OCI-LY3 (cell line): ENCODE measurements at regions not wholly inside any gene's neighbourhood (a gene's known extent, or its start where the extent isn't known, plus 50 kb on each side); places are given as distances from the start of the nearest gene placed in this dataset.

Experiments
- H2AFZ ChIP-seq: fragments of 200-600, 300-600 bp; shearing (Covaris generic); 2 replicates; pipeline ENCODE4 v1.6.0; 2014; ENCODE audit warnings: antibody characterized with exemption, low read depth, low read length
- H3K27ac ChIP-seq: fragments of 200-600, 300-600 bp; sonication (generic); 2 replicates; pipeline ENCODE4 v1.5.1; 2014; ENCODE audit warnings: mild to moderate bottlenecking, low read length, moderate library complexity, mixed read lengths
- H3K27me3 ChIP-seq: fragments of 200-600, 300-600 bp; sonication (generic); 2 replicates; pipeline ENCODE4 v1.6.1; 2014; ENCODE audit warnings: low read depth, low read length, mixed read lengths
- H3K36me3 ChIP-seq: fragments of 200-600, 300-600 bp; sonication (generic); replicated peaks from 2 replicates; pipeline ENCODE3; 2014; ENCODE audit warnings: low read depth, low read length, mixed read lengths
- H3K4me1 ChIP-seq: fragments of 300-600, 200-600 bp; sonication (generic); 2 replicates; pipeline ENCODE4 v1.6.1; 2014; ENCODE audit warnings: low read length, mixed read lengths
- H3K4me2 ChIP-seq: fragments of 200-600, 300-600 bp; sonication (generic); 2 replicates; pipeline ENCODE4 v1.6.1; 2014; ENCODE audit warnings: low read length, mixed read lengths
- H3K4me3 ChIP-seq: fragments of 300-600, 200-600 bp; sonication (generic); 2 replicates; pipeline ENCODE4 v1.5.1; 2014; ENCODE audit warnings: antibody characterized with exemption, mild to moderate bottlenecking, low read length, moderate library complexity
- H3K79me2 ChIP-seq: fragments of 300-600, 200-600 bp; shearing (Covaris generic); 2 replicates; pipeline ENCODE4 v1.6.1; 2014; ENCODE audit warnings: mild to moderate bottlenecking, low read length, mixed read lengths
- H3K9ac ChIP-seq: fragments of 300-600, 200-600 bp; shearing (Covaris generic); 2 replicates; pipeline ENCODE4 v1.6.0; 2014; ENCODE audit warnings: mild to moderate bottlenecking, low read length, moderate library complexity
- H3K9me3 ChIP-seq: fragments of 200-600, 300-600 bp; shearing (Covaris generic); 2 replicates; pipeline ENCODE4 v1.6.1; 2014; ENCODE audit warnings: low read length, mixed read lengths; ENCODE audit not compliant: insufficient read depth
- H4K20me1 ChIP-seq: fragments of 200-600, 300-600 bp; sonication (generic); 2 replicates; pipeline ENCODE4 v1.6.1; 2016; ENCODE audit warnings: low read length, mixed read lengths; ENCODE audit not compliant: insufficient read depth
- CTCF ChIP-seq: fragments of 200-600, 300-600 bp; sonication (generic); IDR thresholded peaks from 2 replicates; pipeline ENCODE4 v1.5.1; 2014; ENCODE audit warnings: antibody characterized with exemption, low read length, low read depth
- EZH2phosphoT487 ChIP-seq: fragments of 200-600 bp; shearing (Covaris generic); IDR thresholded peaks from 2 replicates; pipeline ENCODE4 v1.6.1; 2018; ENCODE audit warnings: antibody characterized with exemption, mixed run types, low read depth

DNA sequence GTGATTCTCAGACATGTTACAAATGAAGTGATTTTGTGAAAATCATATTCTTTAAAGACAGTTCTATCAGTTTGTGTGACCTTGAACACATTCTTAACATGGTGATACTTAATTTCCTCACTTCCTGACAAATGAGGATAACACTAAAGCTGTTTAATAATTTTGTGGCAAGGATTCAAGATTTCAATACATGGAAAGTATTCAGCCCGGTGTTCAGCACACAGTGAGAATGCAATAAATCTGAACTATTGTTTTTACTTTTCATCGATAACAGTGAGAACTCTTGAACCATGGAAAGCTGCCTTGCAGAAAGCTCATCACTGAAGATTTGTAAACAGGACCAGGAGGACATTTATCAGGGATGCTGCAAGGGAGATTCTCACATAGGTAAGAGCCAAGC is 57.1 kb upstream of the C5orf46 start:
- H3K9me3 ChIP-seq, result no peaks in the 10 kb centered on the region
- H3K4me1 ChIP-seq, result peaks cover 13% of the 10 kb centered on the region
- H3K4me2 ChIP-seq, result no peak overlapping the region
- H3K36me3 ChIP-seq, result no peaks in the 10 kb centered on the region
- no peaks in the 10 kb centered on the region for H3K27me3 ChIP-seq
- H3K79me2 ChIP-seq, result no peaks in the 10 kb centered on the region
- H4K20me1 ChIP-seq, result no peaks in the 10 kb centered on the region
- no peak overlapping the region for H3K4me3 ChIP-seq
- no peak overlapping the region for H3K9ac ChIP-seq
- TF ChIP-seq EZH2phosphoT487 (no peak), CTCF (no peak)
- H3K27ac ChIP-seq, result no peak overlapping the region
- H2AFZ ChIP-seq, result no peak overlapping the region

DNA sequence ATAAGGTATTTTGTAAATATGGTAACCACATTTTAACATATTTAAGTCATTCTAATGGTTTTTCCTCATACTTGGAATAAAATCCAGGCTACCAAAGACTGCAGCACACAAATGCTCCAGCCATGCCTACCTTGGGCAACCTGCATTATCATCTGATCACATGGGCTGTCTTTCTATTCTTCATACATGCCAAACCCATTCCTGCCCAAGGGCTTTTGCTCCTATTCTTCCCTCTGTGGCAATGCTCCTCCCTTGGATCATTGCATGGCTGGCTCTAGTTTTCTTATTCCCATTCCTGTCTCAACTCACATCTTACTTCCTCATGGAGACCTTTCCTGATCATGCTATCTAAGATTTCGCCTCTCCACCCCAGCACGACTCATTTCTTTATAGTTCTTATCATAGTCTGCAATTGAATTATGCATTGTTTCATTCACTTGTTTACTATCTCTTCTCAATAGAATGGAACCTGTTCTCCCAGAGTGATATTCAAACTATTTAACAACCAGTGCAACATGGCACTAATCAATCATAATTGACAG is 54.9 kb upstream of the C5orf46 start:
- no peaks in the 10 kb centered on the region for H3K9me3 ChIP-seq
- no peaks in the 10 kb centered on the region for H3K79me2 ChIP-seq
- H3K9ac ChIP-seq, result no peak overlapping the region
- no peak overlapping the region for H3K4me3 ChIP-seq
- H3K4me2 ChIP-seq, result no peak overlapping the region
- no peaks in the 10 kb centered on the region for H3K27me3 ChIP-seq
- H3K27ac ChIP-seq, result no peak overlapping the region
- no peaks in the 10 kb centered on the region for H3K36me3 ChIP-seq
- H2AFZ ChIP-seq, result no peak overlapping the region
- H3K4me1 ChIP-seq, result peaks cover 22% of the 10 kb centered on the region
- no peaks in the 10 kb centered on the region for H4K20me1 ChIP-seq
- no peak for TF ChIP-seq EZH2phosphoT487
- no peak for TF ChIP-seq CTCF

DNA sequence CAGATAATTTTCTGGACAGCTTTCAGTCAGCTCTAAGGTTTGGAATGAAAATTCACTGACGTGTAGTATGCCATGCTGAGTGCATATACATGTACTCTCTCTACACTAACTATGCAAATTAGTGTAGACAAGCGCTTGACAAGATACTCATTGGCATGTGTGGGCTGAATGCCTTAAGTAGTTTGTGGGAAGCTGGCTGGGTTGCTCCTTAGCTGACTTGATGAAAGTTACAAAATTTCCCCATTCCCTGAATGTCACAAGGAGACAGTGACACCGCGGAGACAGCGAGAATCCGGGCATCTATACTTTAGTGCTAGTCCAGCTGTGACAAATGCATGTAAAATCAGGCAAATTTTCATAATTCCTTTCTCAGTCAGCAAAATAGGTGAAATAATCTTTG is 51.6 kb upstream of the C5orf46 start:
- H3K9ac ChIP-seq, result no peak overlapping the region
- no peak overlapping the region for H3K27ac ChIP-seq
- H3K79me2 ChIP-seq, result no peaks in the 10 kb centered on the region
- H3K4me1 ChIP-seq, result peaks cover 21% of the 10 kb centered on the region
- H3K4me2 ChIP-seq, result no peak overlapping the region
- no peak for TF ChIP-seq CTCF
- no peak for TF ChIP-seq EZH2phosphoT487
- no peaks in the 10 kb centered on the region for H4K20me1 ChIP-seq
- H2AFZ ChIP-seq, result no peak overlapping the region
- H3K4me3 ChIP-seq, result no peak overlapping the region
- H3K9me3 ChIP-seq, result no peaks in the 10 kb centered on the region
- H3K27me3 ChIP-seq, result no peaks in the 10 kb centered on the region
- H3K36me3 ChIP-seq, result no peaks in the 10 kb centered on the region

DNA sequence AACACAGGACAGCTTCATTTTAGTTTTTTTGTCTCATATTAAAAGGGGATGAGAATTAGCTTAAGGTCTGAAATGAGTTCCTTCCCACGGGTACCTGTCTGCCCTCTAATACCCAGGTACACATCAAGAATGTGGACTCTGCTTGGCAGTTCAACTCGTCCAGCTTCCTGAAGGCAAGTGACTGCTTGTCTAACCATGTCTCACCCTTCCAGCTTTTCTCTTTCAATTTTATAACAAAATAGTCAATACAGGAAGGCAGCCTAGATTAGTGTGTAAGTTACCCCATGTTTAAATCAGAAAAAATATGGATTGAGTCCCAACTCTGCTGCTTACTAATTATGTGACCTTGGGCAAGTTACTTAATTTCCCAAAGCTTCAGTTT is 50.5 kb upstream of the C5orf46 start:
- Histone ChIP-seq H3K79me2 (no peaks in the 10 kb centered on the region), H3K27me3 (no peaks in the 10 kb centered on the region), H3K36me3 (no peaks in the 10 kb centered on the region), H3K4me1 (peaks cover 21% of the 10 kb centered on the region), H3K4me3 (no peak overlapping the region), H3K9me3 (no peaks in the 10 kb centered on the region), H2AFZ (no peak overlapping the region; the same call in 1 of the 2 replicates), H3K4me2 (no peak overlapping the region), H3K27ac (no peak overlapping the region), H4K20me1 (no peaks in the 10 kb centered on the region), H3K9ac (no peak overlapping the region)
- TF ChIP-seq EZH2phosphoT487 (no peak), CTCF (no peak)
